Uterus (tissue), 2 donors: ENCODE measurements at regions not wholly inside any gene's neighbourhood (a gene's known extent, or its start where the extent isn't known, plus 50 kb on each side); places are given as distances from the start of the nearest gene placed in this dataset.

Source experiments
- POLR2A ChIP-seq, 2 donors: fragments of 450-650 bp; IDR thresholded peaks; one replicate each; pipeline ENCODE4 v1.6.1; 2016; ENCODE audit warnings: antibody characterized with exemption in 2 of 2, mild to moderate bottlenecking in 1 of 2, moderate library complexity in 1 of 2
- TF ChIP-seq, protein P1 (sequence below), 4 experiments: fragments of 200-600 bp in 2 of 4; fragments of 450-650 bp in 2 of 4; sonication (generic) in 2 of 4; IDR thresholded peaks; one replicate each; pipeline ENCODE4 v1.5.1; 2016 to 2019; ENCODE audit warnings: antibody characterized with exemption in 4 of 4, mild to moderate bottlenecking in 2 of 4, moderate library complexity in 1 of 4

DNA sequence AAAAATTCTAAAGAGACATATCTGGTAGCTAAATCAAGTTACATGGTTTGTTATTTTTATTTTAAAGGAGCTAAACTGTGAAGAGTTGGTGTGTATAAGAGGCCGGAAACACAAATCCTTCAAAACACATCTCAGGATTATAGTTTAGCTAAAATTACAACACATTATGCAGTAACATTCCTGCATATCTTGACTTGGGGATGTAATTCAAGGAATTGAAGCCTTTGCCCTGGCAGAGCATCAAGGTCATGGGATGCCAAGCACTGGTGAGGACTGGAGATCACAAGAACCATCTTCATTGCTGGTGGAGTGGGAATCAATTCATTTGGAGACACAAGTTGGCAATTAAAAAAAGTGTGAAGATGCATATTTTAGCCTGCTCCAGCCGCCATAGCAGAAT is 86.8 kb upstream of the LSM6 start:
- TF ChIP-seq, protein P1, sequence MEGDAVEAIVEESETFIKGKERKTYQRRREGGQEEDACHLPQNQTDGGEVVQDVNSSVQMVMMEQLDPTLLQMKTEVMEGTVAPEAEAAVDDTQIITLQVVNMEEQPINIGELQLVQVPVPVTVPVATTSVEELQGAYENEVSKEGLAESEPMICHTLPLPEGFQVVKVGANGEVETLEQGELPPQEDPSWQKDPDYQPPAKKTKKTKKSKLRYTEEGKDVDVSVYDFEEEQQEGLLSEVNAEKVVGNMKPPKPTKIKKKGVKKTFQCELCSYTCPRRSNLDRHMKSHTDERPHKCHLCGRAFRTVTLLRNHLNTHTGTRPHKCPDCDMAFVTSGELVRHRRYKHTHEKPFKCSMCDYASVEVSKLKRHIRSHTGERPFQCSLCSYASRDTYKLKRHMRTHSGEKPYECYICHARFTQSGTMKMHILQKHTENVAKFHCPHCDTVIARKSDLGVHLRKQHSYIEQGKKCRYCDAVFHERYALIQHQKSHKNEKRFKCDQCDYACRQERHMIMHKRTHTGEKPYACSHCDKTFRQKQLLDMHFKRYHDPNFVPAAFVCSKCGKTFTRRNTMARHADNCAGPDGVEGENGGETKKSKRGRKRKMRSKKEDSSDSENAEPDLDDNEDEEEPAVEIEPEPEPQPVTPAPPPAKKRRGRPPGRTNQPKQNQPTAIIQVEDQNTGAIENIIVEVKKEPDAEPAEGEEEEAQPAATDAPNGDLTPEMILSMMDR (IDR thresholded peaks at IDR 0.05): no peak
- no peak for TF ChIP-seq POLR2A (IDR thresholded peaks at IDR 0.05)
